Esophagus muscularis mucosa (tissue), 4 donors: ENCODE measurements at regions not wholly inside any gene's neighbourhood (a gene's known extent, or its start where the extent isn't known, plus 50 kb on each side); places are given as distances from the start of the nearest gene placed in this dataset.
A peak's percentile ranks its signal among the peaks of the same experiment; 100 is the strongest.

Experiments
- DNase-seq: peaks from one replicate; pipeline ENCODE4 v3.0.0-alpha.2; 2017; ENCODE audit errors: extremely low spot score
- H3K27ac ChIP-seq, 4 donors: fragments of 200-600 bp; sonication (generic); replicated peaks in 1 of 4; 1 replicate in 3 of 4; 2 replicates in 1 of 4; pipeline ENCODE4 v1.5.1; 2016 to 2019; ENCODE audit warnings: mild to moderate bottlenecking in 1 of 4
- H3K27me3 ChIP-seq, 4 donors: fragments of 200-600 bp; sonication (generic); one replicate each; pipeline versions ENCODE4 v1.5.1 to v1.6.0; 2016 to 2019
- H3K36me3 ChIP-seq, 4 donors: fragments of 200-600 bp; sonication (generic); one replicate each; pipeline ENCODE4 v1.5.1; 2016 to 2019
- H3K4me1 ChIP-seq, 4 donors: fragments of 200-600 bp; sonication (generic); one replicate each; pipeline ENCODE4 v1.5.1; 2016 to 2019
- H3K4me3 ChIP-seq, 4 donors: fragments of 200-600 bp; sonication (generic); 1 replicate in 2 of 4; 2 replicates in 2 of 4; pipeline ENCODE4 v1.5.1; 2016 to 2019; ENCODE audit warnings: mild to moderate bottlenecking in 4 of 4, moderate library complexity in 1 of 4
- H3K9me3 ChIP-seq, 4 donors: fragments of 200-600 bp; sonication (generic); 1 replicate in 3 of 4; 2 replicates in 1 of 4; pipeline ENCODE4 v1.5.1; 2016 to 2019
- EP300 ChIP-seq: sonication (generic); formaldehyde crosslinking; IDR thresholded peaks from one replicate; pipeline ENCODE4 v1.6.1; 2017; ENCODE audit warnings: antibody characterized with exemption
- POLR2A ChIP-seq: fragments of 450-650 bp; IDR thresholded peaks from one replicate; pipeline ENCODE4 v1.6.1; 2017; ENCODE audit warnings: antibody characterized with exemption, moderate library complexity, mild to moderate bottlenecking, low read depth
- POLR2AphosphoS5 ChIP-seq, 2 donors: sonication (generic); formaldehyde crosslinking; IDR thresholded peaks; one replicate each; pipeline ENCODE4 v1.6.1; 2017; ENCODE audit warnings: antibody characterized with exemption in 2 of 2
- WGBS: methylation state at CpG from one replicate; pipeline ENCODE4 v1.1.5; 2018; 5-methylcytosine and 5-hydroxymethylcytosine counted together
- intact Hi-C: fragments of 100-400 bp; cut with DNase I; formaldehyde crosslinking; loops from one replicate; pipeline ENCODE4 v1.15.1; 2023
- TF ChIP-seq, protein P1 (sequence below), 3 experiments: fragments of 200-600 bp in 2 of 3; fragments of 450-650 bp in 1 of 3; sonication (generic) in 2 of 3; IDR thresholded peaks; one replicate each; pipeline ENCODE4 v1.5.1; 2017 to 2019; ENCODE audit warnings: antibody characterized with exemption in 3 of 3, mild to moderate bottlenecking in 2 of 3, moderate library complexity in 1 of 3

GRCh38 chr7:65254061-65254460, 119.6 kb upstream of the ZNF92 start:
- Histone ChIP-seq H3K4me1 (peaks cover 0 to 13% (median 9%) of the 10 kb centered on the region in 4 donors), H3K27ac (no peak overlapping the region), H3K9me3 (no peaks in the 10 kb centered on the region), H3K27me3 (peaks cover 0 to 14% (median 0%) of the 10 kb centered on the region in 4 donors), H3K36me3 (no peaks in the 10 kb centered on the region), H3K4me3 (no peak overlapping the region)
- TF ChIP-seq EP300 (no peak), POLR2AphosphoS5 (IDR thresholded peaks at IDR 0.05) (no peak), POLR2A (no peak)
- TF ChIP-seq, protein P1, sequence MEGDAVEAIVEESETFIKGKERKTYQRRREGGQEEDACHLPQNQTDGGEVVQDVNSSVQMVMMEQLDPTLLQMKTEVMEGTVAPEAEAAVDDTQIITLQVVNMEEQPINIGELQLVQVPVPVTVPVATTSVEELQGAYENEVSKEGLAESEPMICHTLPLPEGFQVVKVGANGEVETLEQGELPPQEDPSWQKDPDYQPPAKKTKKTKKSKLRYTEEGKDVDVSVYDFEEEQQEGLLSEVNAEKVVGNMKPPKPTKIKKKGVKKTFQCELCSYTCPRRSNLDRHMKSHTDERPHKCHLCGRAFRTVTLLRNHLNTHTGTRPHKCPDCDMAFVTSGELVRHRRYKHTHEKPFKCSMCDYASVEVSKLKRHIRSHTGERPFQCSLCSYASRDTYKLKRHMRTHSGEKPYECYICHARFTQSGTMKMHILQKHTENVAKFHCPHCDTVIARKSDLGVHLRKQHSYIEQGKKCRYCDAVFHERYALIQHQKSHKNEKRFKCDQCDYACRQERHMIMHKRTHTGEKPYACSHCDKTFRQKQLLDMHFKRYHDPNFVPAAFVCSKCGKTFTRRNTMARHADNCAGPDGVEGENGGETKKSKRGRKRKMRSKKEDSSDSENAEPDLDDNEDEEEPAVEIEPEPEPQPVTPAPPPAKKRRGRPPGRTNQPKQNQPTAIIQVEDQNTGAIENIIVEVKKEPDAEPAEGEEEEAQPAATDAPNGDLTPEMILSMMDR (IDR thresholded peaks at IDR 0.05): no peak
- DNase-seq: no peak
- intact Hi-C loops: no loop called here
- WGBS: 95% methylated on average over 1 of the region's 1 CpG

DNA sequence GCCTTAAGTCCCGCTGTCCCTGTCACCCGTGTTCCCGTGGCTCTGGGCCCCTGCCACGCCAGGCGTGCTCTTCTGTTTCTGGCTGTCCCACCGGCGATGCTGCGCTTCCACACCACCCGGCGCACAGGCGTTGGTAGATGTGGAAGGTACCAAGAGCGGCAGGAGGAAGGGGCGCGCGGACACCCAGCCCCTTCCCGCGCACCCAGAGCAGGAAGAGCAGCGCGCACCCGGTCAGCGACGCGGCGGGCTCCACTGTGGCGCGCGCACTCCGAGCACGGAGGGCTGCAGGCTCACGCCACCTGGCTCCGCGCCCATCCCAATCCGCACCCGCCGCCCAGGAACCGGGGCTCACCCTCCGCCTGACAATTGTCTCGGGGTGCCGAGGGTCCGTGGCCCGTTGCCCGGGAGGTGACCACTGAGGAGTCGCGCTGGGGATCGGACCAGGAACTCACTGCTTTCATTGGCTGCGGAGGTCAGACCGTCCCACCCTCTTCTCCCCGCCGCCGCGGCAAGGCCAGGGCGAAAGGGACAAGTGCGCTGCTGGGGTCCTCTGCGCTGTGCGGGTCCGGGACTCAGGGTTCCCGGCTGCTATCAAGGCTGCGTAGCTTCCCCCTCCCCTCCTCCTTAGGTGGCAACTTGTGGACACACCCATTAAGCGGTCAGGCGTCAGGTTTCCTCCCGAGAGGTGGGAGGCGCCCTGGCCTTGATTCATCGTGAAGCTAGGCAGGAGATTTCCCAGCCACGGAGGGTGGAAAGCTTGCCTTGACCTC, 121.6 kb upstream of the ZNF92 start:
- Histone ChIP-seq H3K36me3 (no peaks in the 10 kb centered on the region), H3K9me3 (no peaks in the 10 kb centered on the region), H3K4me1 (peaks cover 0 to 13% (median 9%) of the 10 kb centered on the region in 4 donors), H3K27ac (no peak overlapping the region), H3K4me3 (peak overlapping the region; percentile 60 to 76 (median 70)), H3K27me3 (peaks cover 0 to 14% (median 0%) of the 10 kb centered on the region in 4 donors)
- TF ChIP-seq, protein P1 (IDR thresholded peaks at IDR 0.05): no peak
- TF ChIP-seq POLR2AphosphoS5 (IDR thresholded peaks at IDR 0.05): peak in 1 of 2 donors; percentile 9
- WGBS: 1% methylated on average over 37 of the region's 64 CpGs
- intact Hi-C loops: no loop called here
- DNase-seq: peak; percentile 92

- Histone ChIP-seq H3K36me3 (no peaks in the 10 kb centered on the region), H3K9me3 (no peaks in the 10 kb centered on the region), H3K4me1 (peaks cover 0 to 13% (median 9%) of the 10 kb centered on the region in 4 donors), H3K27ac (no peak overlapping the region), H3K4me3 (no peak overlapping the region), H3K27me3 (peaks cover 0 to 14% (median 0%) of the 10 kb centered on the region in 4 donors)
- TF ChIP-seq POLR2A (no peak), EP300 (no peak)
- TF ChIP-seq, protein P1 (IDR thresholded peaks at IDR 0.05): no peak
- WGBS: 95% methylated on average over 18 of the region's 18 CpGs
- DNase-seq: no peak
- intact Hi-C loops: no loop called here
Observed at GRCh38 chr7:65250697-65251395, 122.8 kb upstream of the ZNF92 start.

DNA sequence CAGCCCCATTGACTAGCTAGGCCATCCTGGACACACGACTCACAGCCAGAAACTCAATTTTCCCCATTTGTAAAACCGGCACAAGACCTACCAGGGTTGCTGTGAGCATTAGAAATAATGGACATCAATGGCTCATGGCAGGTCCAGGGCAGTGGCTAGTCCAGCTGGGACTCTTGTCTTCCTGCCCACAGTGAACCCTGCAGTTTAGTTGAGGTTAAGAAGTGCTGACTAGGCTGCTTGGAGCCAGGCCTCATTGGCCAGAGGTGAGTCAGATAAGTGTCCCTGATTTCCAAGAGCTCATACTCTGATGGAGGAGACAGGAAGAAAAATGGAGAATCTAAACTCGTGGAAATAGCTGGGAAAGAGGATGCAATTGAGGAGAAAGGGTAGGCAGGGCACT, 123.4 kb upstream of the ZNF92 start:
- Histone ChIP-seq H3K4me3 (no peak overlapping the region), H3K36me3 (no peaks in the 10 kb centered on the region), H3K9me3 (no peaks in the 10 kb centered on the region), H3K27me3 (peaks cover 0 to 14% (median 0%) of the 10 kb centered on the region in 4 donors), H3K27ac (no peak overlapping the region), H3K4me1 (peaks cover 0 to 13% (median 9%) of the 10 kb centered on the region in 4 donors)
- TF ChIP-seq EP300: no peak
- no peak for TF ChIP-seq POLR2A
- no peak for TF ChIP-seq POLR2AphosphoS5 (IDR thresholded peaks at IDR 0.05)
- TF ChIP-seq, protein P1 (IDR thresholded peaks at IDR 0.05): no peak
- DNase-seq: no peak
- intact Hi-C loops: no loop called here
- 78% methylated on average over 3 of the region's 3 CpGs for WGBS
